Hindlimb muscle (tissue), 1 donor: ENCODE measurements at regions not wholly inside any gene's neighbourhood (a gene's known extent, or its start where the extent isn't known, plus 50 kb on each side); places are given as distances from the start of the nearest gene placed in this dataset.

Experiments
- DNase-seq: peaks from one replicate; pipeline ENCODE4 v3.0.0-alpha.2; 2013

DNA sequence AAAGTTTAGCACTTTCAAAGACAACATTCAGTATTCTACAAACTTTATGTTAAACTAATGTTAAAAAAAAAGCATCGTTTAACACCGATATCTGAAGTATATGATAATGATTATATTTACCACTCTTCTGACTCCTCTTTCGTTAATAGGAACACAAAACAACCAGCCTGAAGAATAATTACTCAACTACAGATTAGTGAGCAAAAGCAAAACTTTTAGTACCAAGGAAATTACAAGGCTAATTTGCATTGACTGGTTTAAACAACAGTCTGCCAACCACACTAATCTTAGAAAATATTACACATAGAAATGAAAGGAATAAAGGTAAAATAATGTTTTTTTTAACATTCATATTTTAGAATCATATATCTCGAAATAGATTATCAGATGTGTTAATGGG, 500.7 kb downstream of the LMO4 start:
- no peak for DNase-seq

GRCh38 chr1:87830432-87830978, 501.8 kb downstream of the LMO4 start:
- no peak for DNase-seq

- peak; percentile 19 for DNase-seq
These were observed 504.5 kb downstream of the LMO4 start for GRCh38 chr1:87833166-87833565.

- no peak for DNase-seq
These were observed 505.5 kb downstream of the LMO4 start for GRCh38 chr1:87834151-87834550.

- DNase-seq: no peak
These were observed 506.3 kb downstream of the LMO4 start for GRCh38 chr1:87834941-87835340.

GRCh38 chr1:87840767-87841166, 512.1 kb downstream of the LMO4 start:
- no peak for DNase-seq

GRCh38 chr1:87841332-87841731, 512.7 kb downstream of the LMO4 start:
- no peak for DNase-seq

DNA sequence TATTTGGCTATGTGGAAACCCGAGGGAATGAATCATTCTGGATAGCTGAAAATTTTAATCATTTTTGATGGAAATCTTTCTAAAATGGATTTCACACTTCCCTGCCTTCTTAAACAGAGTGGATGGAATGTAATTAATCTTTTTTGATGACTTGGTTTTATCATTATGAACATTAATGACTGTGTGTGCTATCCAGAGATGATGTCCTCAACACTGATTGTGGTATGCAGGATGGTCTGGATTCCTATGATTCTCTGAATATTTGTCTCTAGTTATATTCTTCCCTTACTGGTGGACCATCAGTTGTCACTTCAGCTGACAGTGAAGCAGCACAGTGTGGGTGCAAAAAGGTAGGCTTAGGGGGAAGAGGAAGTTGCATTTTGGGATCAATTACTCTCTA, 513.5 kb downstream of the LMO4 start:
- DNase-seq: no peak

DNA sequence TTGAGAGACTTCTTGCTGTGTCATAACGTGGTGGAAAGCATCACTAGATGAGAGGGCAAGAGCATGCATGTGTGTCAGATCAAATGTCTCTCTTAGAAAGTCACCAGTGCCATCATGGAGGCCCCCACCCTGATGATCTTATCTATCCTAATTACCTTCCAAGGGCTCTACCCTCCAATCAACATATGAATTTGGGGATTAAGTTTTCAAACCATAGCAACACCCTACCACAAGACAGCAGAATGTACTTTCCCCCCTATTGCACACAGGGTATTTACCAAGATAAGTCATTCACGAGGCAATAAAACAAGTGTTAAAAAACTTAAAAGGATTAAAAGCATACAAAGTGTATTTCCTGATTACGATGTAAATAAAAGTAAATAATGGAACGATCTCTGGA, 515.6 kb downstream of the LMO4 start:
- no peak for DNase-seq

GRCh38 chr1:87851490-87851889, 522.8 kb downstream of the LMO4 start:
- DNase-seq: no peak

- DNase-seq: no peak
These were observed 523.9 kb downstream of the LMO4 start for GRCh38 chr1:87852410-87853161.

DNA sequence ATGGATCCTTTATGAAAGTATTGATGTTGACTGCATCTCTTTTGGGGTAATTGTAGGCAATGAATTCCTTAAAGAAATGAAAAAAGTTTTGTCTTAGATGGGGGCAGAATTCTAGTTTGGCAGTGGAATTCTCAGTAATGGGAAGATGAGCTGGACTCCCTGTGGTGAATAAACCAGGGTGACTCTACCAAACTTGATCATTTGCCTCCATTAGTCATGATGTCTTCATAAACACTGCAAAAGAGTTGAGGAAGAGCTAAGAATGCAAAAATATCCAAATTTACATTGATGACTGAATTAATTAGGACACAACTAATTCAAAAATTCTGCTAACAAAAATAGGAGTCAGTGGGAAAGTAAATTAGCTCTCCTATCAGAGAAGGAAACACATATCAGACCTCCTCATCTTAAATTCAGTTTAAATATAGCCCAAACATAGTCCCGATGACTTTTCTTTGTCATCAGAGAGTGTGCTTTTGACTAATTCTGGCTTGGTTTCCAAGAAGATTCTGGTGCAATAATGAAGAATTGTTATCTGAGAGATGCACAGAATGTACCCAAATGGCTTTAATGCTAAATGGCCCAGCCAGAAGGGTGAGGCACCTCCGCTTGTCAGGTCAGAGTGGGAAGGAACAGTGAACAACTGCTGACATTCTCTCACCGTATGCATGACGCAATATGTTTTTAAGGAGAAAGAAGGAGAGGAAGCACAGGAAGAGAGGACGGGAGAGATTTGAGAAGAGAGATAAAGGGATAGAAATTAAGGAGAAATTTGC, 525.1 kb downstream of the LMO4 start:
- DNase-seq: no peak

- no peak for DNase-seq
These were observed 534.6 kb downstream of the LMO4 start for GRCh38 chr1:87863317-87863716.

DNA sequence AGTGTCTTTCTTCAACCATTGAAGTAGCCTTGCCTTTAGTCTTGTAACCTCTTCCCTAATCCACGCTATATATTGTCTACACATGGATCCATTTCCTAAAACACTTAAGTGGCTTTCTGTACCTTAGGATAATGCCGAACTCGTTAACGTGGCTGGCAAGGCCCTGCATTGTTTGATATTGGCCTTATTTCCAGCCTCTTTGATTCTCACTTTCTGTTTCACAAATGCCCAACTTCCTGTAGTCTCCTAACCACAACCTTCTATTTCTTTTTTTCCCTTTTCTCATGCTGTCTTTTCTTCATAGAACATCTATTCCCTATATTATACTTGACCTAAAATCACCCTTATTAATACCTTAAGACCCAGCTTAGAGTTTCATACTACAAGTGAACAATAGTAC, 536.0 kb downstream of the LMO4 start:
- no peak for DNase-seq

DNA sequence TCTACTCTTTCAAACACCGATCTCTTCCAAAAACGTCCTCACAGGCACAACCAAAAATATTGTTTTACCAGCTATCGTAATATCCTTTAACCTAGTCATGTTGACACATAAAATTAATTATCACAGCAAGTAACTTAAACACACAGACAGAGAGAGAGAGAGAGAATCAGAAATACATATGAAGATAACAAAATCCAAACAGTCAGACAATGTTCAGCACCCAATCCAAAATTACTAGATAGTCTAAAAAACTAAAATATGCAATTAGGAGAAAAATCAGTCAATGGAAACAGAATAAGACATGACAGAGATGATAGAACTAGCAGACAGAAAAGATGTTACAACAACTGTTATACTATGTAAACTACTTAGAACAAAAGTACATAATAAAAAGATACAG, 537.7 kb downstream of the LMO4 start:
- no peak for DNase-seq

DNA sequence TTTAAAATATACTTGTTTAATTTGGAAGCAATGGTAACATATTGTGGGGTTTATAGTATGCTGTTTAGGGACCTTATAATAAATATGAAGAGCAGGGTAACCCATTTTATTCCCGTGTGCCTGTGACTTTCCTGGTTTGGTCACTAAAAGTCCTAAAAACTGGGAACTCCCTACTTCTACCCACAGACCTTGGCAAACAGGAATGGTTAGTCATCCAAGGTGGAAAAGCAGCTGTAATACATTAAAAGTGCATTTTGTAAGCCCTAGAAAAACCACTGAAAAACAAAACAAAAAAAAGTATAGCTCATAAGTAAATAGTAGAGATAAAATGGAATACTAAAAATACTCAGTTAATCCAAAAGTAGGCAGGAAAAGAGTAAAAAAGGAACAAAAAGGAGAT, 538.9 kb downstream of the LMO4 start:
- DNase-seq: no peak

- no peak for DNase-seq
These were observed 540.9 kb downstream of the LMO4 start for GRCh38 chr1:87869567-87869966.

DNA sequence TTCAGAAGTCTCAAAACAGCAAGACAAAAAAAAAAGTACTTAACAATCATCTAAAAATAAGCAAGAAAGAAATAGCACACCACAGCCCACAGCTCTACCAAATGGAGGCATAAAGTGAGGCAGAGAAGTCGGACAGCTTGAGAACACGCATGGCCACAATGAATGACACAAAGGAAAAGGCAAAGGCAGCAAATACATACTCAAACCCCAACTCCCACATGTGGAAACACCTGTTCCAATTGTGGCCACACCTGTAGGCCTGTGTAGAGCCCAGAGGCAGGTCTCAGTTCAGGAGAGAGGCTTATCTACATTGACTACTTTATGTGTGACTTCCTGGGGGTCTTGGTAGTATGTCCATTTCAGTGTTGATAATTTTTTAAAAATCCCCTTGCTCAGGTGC, 543.5 kb downstream of the LMO4 start:
- DNase-seq: no peak

DNA sequence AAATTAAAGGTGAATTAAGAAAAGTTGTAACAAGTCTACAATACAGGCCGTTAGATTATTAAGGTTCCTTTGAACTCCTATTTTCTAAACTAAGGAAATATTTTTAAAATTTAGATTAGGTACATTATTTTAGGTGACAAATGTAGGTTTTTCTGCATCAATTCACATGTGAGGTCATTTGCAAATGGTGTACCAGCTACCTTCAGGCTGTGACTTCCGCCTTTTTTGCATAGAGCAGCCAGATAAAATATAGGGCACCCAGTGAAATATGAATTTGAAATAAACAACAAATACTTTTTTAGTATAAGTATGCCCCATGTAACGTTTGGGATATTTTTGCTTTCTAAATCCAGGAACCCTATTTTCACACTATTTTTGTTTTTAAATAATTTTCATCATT, 544.0 kb downstream of the LMO4 start:
- no peak for DNase-seq

GRCh38 chr1:87878873-87879272, 550.2 kb downstream of the LMO4 start:
- DNase-seq: no peak

DNA sequence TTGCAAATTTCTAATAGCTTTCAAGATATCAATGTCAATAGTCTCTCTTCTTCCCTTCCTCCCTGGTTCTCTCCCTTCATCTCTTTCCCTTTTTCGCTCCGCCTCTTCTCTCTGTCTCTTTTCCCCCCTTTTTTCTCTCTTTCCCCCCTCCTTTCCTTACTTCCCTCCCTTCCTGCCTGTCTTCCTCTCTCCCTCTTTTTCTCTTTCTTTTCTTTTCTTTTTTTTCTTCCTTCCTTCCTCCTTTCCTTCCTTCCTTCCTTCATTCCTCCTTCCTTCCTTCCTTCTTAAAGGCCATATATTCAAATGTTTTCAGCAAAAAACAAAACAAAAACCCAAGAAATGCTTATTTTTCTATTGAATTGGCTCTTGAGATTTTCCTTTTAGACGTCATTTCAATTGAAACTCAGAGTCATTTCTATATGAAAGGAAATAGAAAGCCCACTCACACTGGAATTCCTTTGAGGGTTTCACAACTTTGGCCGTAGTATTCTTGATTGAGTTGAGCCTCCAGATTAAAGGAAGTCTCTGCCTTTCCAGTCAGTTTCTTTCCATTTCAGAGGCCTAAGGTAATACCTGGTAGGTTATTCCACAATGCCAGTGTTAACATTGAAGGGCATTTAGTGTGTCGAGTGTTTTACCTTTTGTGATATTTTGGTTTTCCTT, 551.5 kb downstream of the LMO4 start:
- DNase-seq: no peak

DNA sequence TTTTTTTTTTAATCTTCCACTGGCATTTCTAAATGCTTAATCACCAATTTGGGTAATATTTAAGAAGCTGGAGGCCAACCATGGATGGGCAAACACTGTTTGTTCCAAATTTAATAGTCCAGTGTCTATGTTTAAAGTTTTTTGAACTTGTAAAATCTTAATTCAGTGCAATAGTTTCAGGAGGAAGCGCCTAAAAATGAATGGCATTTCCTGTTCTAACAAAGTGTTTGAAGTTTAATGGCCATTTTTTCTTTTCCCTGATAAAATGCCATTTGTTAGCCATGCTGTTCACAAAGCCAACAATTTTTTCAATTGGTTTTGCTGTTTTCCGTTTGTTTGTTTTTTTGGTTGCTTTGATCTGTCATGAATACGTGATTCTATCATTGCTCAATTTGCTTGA, 552.1 kb downstream of the LMO4 start:
- DNase-seq: no peak

- DNase-seq: no peak
These were observed 555.2 kb downstream of the LMO4 start for GRCh38 chr1:87883906-87884305.
